H1 (cell line): ENCODE measurements at regions not wholly inside any gene's neighbourhood (a gene's known extent, or its start where the extent isn't known, plus 50 kb on each side); places are given as distances from the start of the nearest gene placed in this dataset.
A peak's percentile ranks its signal among the peaks of the same experiment; 100 is the strongest.

Experiments
- CTCF ChIA-PET: fragments of 300-600 bp; sonication (Branson Sonifier 250); formaldehyde crosslinking; loops from one replicate; lab custom pipeline; 2021; ENCODE audit not compliant: partially characterized antibody; lab: Charles Lee
- POLR2A ChIA-PET: fragments of 300-600 bp; sonication (Branson Sonifier 250); formaldehyde crosslinking; loops from one replicate; lab custom pipeline; 2021; ENCODE audit warnings: inconsistent platforms; ENCODE audit not compliant: partially characterized antibody; lab: Charles Lee
- DNase-seq, 2 experiments: peaks; one replicate each; pipeline versions ENCODE4 v3.0.0 to v3.0.0-alpha.2; 2010 to 2022; ENCODE audit warnings: low spot score in 2 of 2, low read depth in 1 of 2, mixed read lengths in 1 of 2
- FAIRE-seq: peaks from 2 replicates; lab custom pipeline; 2011; peaks lifted over from hg19 to GRCh38; lab: Jason Lieb, UNC
- H2AFZ ChIP-seq: 2 replicates; pipeline ENCODE4 v1.8.1; 2012; ENCODE audit warnings: low read length, inconsistent platforms
- H2AK5ac ChIP-seq: 2 replicates; pipeline ENCODE4 v1.6.1; 2013; ENCODE audit warnings: low read depth, low read length
- H2BK120ac ChIP-seq: replicated peaks from 2 replicates; pipeline ENCODE3; 2013; ENCODE audit warnings: low read depth, low read length, inconsistent platforms
- H2BK12ac ChIP-seq: 2 replicates; pipeline ENCODE4 v1.6.1; 2013; ENCODE audit warnings: low read depth, low read length
- H2BK15ac ChIP-seq: 2 replicates; pipeline ENCODE4 v1.6.1; 2013; ENCODE audit warnings: low read length
- H2BK20ac ChIP-seq: 2 replicates; pipeline ENCODE4 v1.6.1; 2013; ENCODE audit warnings: low read length
- H2BK5ac ChIP-seq: 2 replicates; pipeline ENCODE4 v1.6.1; 2013; ENCODE audit warnings: low read depth, low read length
- H3K14ac ChIP-seq: 2 replicates; pipeline ENCODE4 v1.6.1; 2013; ENCODE audit warnings: inconsistent platforms; ENCODE audit not compliant: insufficient read length
- H3K18ac ChIP-seq: 2 replicates; pipeline ENCODE4 v1.6.1; 2013; ENCODE audit warnings: low read length; ENCODE audit errors: extremely low read depth
- H3K23ac ChIP-seq: 2 replicates; pipeline ENCODE4 v1.6.1; 2013; ENCODE audit warnings: inconsistent platforms; ENCODE audit not compliant: insufficient read length
- H3K23me2 ChIP-seq: 2 replicates; pipeline ENCODE4 v1.6.1; 2013; ENCODE audit warnings: low read depth, low read length
- H3K27ac ChIP-seq: 2 replicates; pipeline ENCODE4 v1.6.1; 2011; ENCODE audit warnings: low read depth, low read length, inconsistent platforms
- H3K27me3 ChIP-seq, 4 experiments: replicated peaks in 1 of 4; 1 replicate in 1 of 4; 2 replicates in 3 of 4; pipeline versions ENCODE4 v1.6.1 to v1.8.1; 2011 to 2013; ENCODE audit warnings: low read length in 3 of 4, mild to moderate bottlenecking in 3 of 4, inconsistent platforms in 2 of 4, mixed read lengths in 2 of 4, moderate library complexity in 1 of 4; ENCODE audit not compliant: control insufficient read depth in 3 of 4, insufficient read depth in 3 of 4; ENCODE audit errors: extremely low read depth in 1 of 4
- H3K36me3 ChIP-seq, 4 experiments: 2 replicates each; pipeline versions ENCODE4 v1.6.1 to v1.8.1; 2011 to 2013; ENCODE audit warnings: mild to moderate bottlenecking in 4 of 4, low read length in 3 of 4, moderate library complexity in 2 of 4, control low read depth in 1 of 4, inconsistent platforms in 1 of 4; ENCODE audit not compliant: insufficient read depth in 4 of 4, control insufficient read depth in 2 of 4
- H3K4ac ChIP-seq: replicated peaks from 2 replicates; pipeline ENCODE3; 2013; ENCODE audit warnings: low read length, low read depth, mixed read lengths, inconsistent platforms; ENCODE audit not compliant: insufficient read length
- H3K4me1 ChIP-seq, 4 experiments: replicated peaks in 1 of 4; 1 replicate in 1 of 4; 2 replicates in 3 of 4; pipeline versions ENCODE4 v1.6.1 to v1.8.1; 2011 to 2013; ENCODE audit warnings: low read length in 3 of 4, inconsistent platforms in 2 of 4, mixed read lengths in 1 of 4; ENCODE audit not compliant: insufficient read depth in 4 of 4, control insufficient read depth in 3 of 4
- H3K4me2 ChIP-seq, 2 experiments: 2 replicates each; pipeline versions ENCODE4 v1.6.1 to v1.8.1; 2011 to 2013; ENCODE audit warnings: low read depth in 2 of 2, low read length in 2 of 2, control low read depth in 1 of 2, inconsistent platforms in 1 of 2, mild to moderate bottlenecking in 1 of 2; ENCODE audit not compliant: insufficient read depth in 1 of 2
- H3K4me3 ChIP-seq, 4 experiments: fragments of 200-600, 300-600 bp in 1 of 4; sonication (generic), shearing (Covaris generic), sonication (Bioruptor Twin) in 1 of 4; 2 replicates each; pipeline versions ENCODE4 v1.5.1 to v1.8.1; 2011 to 2016; ENCODE audit warnings: low read length in 4 of 4, low read depth in 3 of 4, control low read depth in 2 of 4, inconsistent platforms in 2 of 4, mild to moderate bottlenecking in 2 of 4, mixed read lengths in 1 of 4, moderate library complexity in 1 of 4; ENCODE audit not compliant: insufficient read depth in 2 of 4; ENCODE audit errors: extremely low read depth in 1 of 4
- H3K56ac ChIP-seq: replicated peaks from 2 replicates; pipeline ENCODE3; 2013; ENCODE audit warnings: low read depth, mild to moderate bottlenecking, mixed read lengths, low read length, inconsistent platforms; ENCODE audit not compliant: insufficient read length
- H3K79me1 ChIP-seq: 2 replicates; pipeline ENCODE4 v1.6.1; 2013; ENCODE audit warnings: low read depth, low read length, control low read depth
- H3K79me2 ChIP-seq, 2 experiments: 2 replicates each; pipeline versions ENCODE4 v1.6.1 to v1.8.1; 2012 to 2013; ENCODE audit warnings: low read length in 2 of 2, mild to moderate bottlenecking in 2 of 2, inconsistent platforms in 1 of 2; ENCODE audit not compliant: insufficient read depth in 2 of 2, control insufficient read depth in 1 of 2
- H3K9ac ChIP-seq, 4 experiments: replicated peaks in 1 of 4; 1 replicate in 1 of 4; 2 replicates in 3 of 4; pipeline versions ENCODE4 v1.6.1 to v1.8.1; 2011 to 2013; ENCODE audit warnings: low read depth in 3 of 4, low read length in 3 of 4, control low read depth in 2 of 4, mild to moderate bottlenecking in 2 of 4, moderate library complexity in 2 of 4, inconsistent platforms in 1 of 4; ENCODE audit errors: extremely low read depth in 1 of 4
- H3K9me3 ChIP-seq, 2 experiments: 2 replicates each; pipeline versions ENCODE4 v1.6.1 to v1.8.1; 2012 to 2013; ENCODE audit warnings: mild to moderate bottlenecking in 2 of 2, moderate library complexity in 2 of 2, control low read depth in 1 of 2, inconsistent platforms in 1 of 2, low read depth in 1 of 2, low read length in 1 of 2, mixed read lengths in 1 of 2; ENCODE audit not compliant: insufficient read depth in 2 of 2
- H4K20me1 ChIP-seq, 2 experiments: replicated peaks in 1 of 2; 2 replicates each; pipeline versions ENCODE3 to v1.8.1; 2011 to 2013; ENCODE audit warnings: inconsistent platforms in 2 of 2, low read length in 2 of 2, mild to moderate bottlenecking in 1 of 2; ENCODE audit not compliant: insufficient read depth in 2 of 2, control insufficient read depth in 1 of 2
- H4K5ac ChIP-seq: 2 replicates; pipeline ENCODE4 v1.6.1; 2013; ENCODE audit warnings: low read length, low read depth, mixed read lengths, inconsistent platforms; ENCODE audit not compliant: insufficient read length
- H4K8ac ChIP-seq: 2 replicates; pipeline ENCODE4 v1.8.0; 2013; ENCODE audit warnings: mild to moderate bottlenecking, moderate library complexity, low read length, inconsistent platforms; ENCODE audit not compliant: insufficient read depth; ENCODE audit errors: extremely low read depth
- H4K91ac ChIP-seq: replicated peaks from 2 replicates; pipeline ENCODE3; 2013; ENCODE audit warnings: low read length, mixed read lengths, inconsistent platforms; ENCODE audit not compliant: insufficient read length
- JUND ChIP-seq: IDR thresholded peaks from 2 replicates; pipeline ENCODE4 v1.6.1; 2011; ENCODE audit warnings: mild to moderate bottlenecking, improper control_type of control experiment, low read length
- SIN3A ChIP-seq, 2 experiments: IDR thresholded peaks in 1 of 2; conservative IDR thresholded peaks in 1 of 2; 2 replicates each; pipeline ENCODE4 v1.6.1; 2011 to 2012; ENCODE audit warnings: low read length in 2 of 2, improper control_type of control experiment in 1 of 2, low read depth in 1 of 2, mild to moderate bottlenecking in 1 of 2

GRCh38 chr13:87426742-87427141 lies 244.4 kb upstream of the SLITRK5 start:
- no peak overlapping the region for H2AFZ ChIP-seq
- no peaks in the 10 kb centered on the region for H3K79me1 ChIP-seq
- H3K27ac ChIP-seq = no peak overlapping the region
- H4K20me1 ChIP-seq = no peaks in the 10 kb centered on the region
- H2BK120ac ChIP-seq = no peak overlapping the region
- no peak overlapping the region for H4K8ac ChIP-seq
- H2BK20ac ChIP-seq = no peak overlapping the region
- peak; percentile 61; the same call in 1 of the 2 replicates for TF ChIP-seq JUND
- no peak for TF ChIP-seq SIN3A (conservative IDR thresholded peaks at IDR 0.05 in 1 of 2, IDR thresholded peaks at IDR 0.05 in 1 of 2; ENCODE audit: low read depth in 1 of 2, low read length in 2 of 2)
- H3K56ac ChIP-seq = no peak overlapping the region
- no peak overlapping the region for H2BK12ac ChIP-seq
- no peak overlapping the region for H3K4me2 ChIP-seq
- H3K9me3 ChIP-seq = no peaks in the 10 kb centered on the region
- H3K18ac ChIP-seq = no peak overlapping the region
- ChIA-PET CTCF (no interaction called here), POLR2A (no interaction called here)
- no peak for FAIRE-seq
- no peak overlapping the region for H3K9ac ChIP-seq
- H3K4me3 ChIP-seq = no peak overlapping the region
- no peak overlapping the region for H3K4ac ChIP-seq
- H3K79me2 ChIP-seq = no peaks in the 10 kb centered on the region
- H3K27me3 ChIP-seq = no peaks in the 10 kb centered on the region
- H3K36me3 ChIP-seq = no peaks in the 10 kb centered on the region
- no peak overlapping the region for H4K5ac ChIP-seq
- H2BK5ac ChIP-seq = no peak overlapping the region
- H3K23me2 ChIP-seq = no peaks in the 10 kb centered on the region
- no peak overlapping the region for H3K14ac ChIP-seq
- no peak overlapping the region for H2AK5ac ChIP-seq
- no peak overlapping the region for H4K91ac ChIP-seq
- peaks cover 0 to 4% (median 0%) of the 10 kb centered on the region in 4 experiments; a peak in 1 of 7 replicates for H3K4me1 ChIP-seq
- DNase-seq = no peak
- H2BK15ac ChIP-seq = no peak overlapping the region
- no peak overlapping the region for H3K23ac ChIP-seq
